Hepatocyte (in vitro differentiated cells): ENCODE measurements at regions not wholly inside any gene's neighbourhood (a gene's known extent, or its start where the extent isn't known, plus 50 kb on each side); places are given as distances from the start of the nearest gene placed in this dataset.
A peak's percentile ranks its signal among the peaks of the same experiment; 100 is the strongest.

Experiments used
- DNase-seq: peaks from one replicate; pipeline ENCODE4 v3.0.0-alpha.2; 2016; ENCODE audit warnings: low spot score
- H2AFZ ChIP-seq: fragments of 200-600 bp; sonication (generic); 2 replicates; pipeline ENCODE4 v1.6.0; 2016; ENCODE audit warnings: antibody characterized with exemption, mild to moderate bottlenecking
- H3K27ac ChIP-seq: fragments of 200-600 bp; sonication (generic); 2 replicates; pipeline ENCODE4 v1.5.1; 2016; ENCODE audit warnings: mild to moderate bottlenecking
- H3K27me3 ChIP-seq: fragments of 200-600 bp; sonication (generic); 2 replicates; pipeline ENCODE4 v1.6.1; 2016
- H3K36me3 ChIP-seq: fragments of 200-600 bp; sonication (generic); replicated peaks from 2 replicates; pipeline ENCODE4 v1.5.1; 2016; ENCODE audit warnings: low read depth; ENCODE audit not compliant: insufficient read depth
- H3K4me1 ChIP-seq: fragments of 200-600 bp; sonication (generic); 2 replicates; pipeline ENCODE4 v1.5.1; 2016; ENCODE audit warnings: mild to moderate bottlenecking, moderate library complexity; ENCODE audit not compliant: insufficient read depth
- H3K4me2 ChIP-seq: fragments of 200-600 bp; sonication (generic); 2 replicates; pipeline ENCODE4 v1.6.0; 2016
- H3K4me3 ChIP-seq: fragments of 200-600 bp; sonication (generic); 2 replicates; pipeline ENCODE4 v1.5.1; 2016; ENCODE audit warnings: mild to moderate bottlenecking
- H3K79me2 ChIP-seq: fragments of 200-600 bp; sonication (generic); 2 replicates; pipeline ENCODE4 v1.6.0; 2017; ENCODE audit warnings: mild to moderate bottlenecking
- H3K9me2 ChIP-seq: fragments of 200-600 bp; sonication (generic); replicated peaks from 2 replicates; pipeline ENCODE4 v1.6.0; 2017; ENCODE audit warnings: mild to moderate bottlenecking; ENCODE audit not compliant: insufficient read depth
- H3K9me3 ChIP-seq: fragments of 200-600 bp; sonication (generic); 2 replicates; pipeline ENCODE4 v1.5.1; 2016; ENCODE audit warnings: low read depth, mild to moderate bottlenecking
- H4K20me1 ChIP-seq: fragments of 200-600 bp; sonication (generic); 2 replicates; pipeline ENCODE4 v1.6.0; 2016; ENCODE audit warnings: mild to moderate bottlenecking; ENCODE audit not compliant: insufficient read depth, poor library complexity, severe bottlenecking
- EZH2 ChIP-seq: fragments of 200-600 bp; sonication (generic); IDR thresholded peaks from 2 replicates; pipeline ENCODE4 v1.6.1; 2016; ENCODE audit warnings: antibody characterized with exemption, mild to moderate bottlenecking, borderline replicate concordance
- EZH2phosphoT487 ChIP-seq: fragments of 200-600 bp; sonication (generic); IDR thresholded peaks from one replicate; pipeline ENCODE4 v1.6.1; 2018; ENCODE audit warnings: antibody characterized with exemption, mild to moderate bottlenecking, low read depth, moderate library complexity; ENCODE audit not compliant: unreplicated experiment, severe bottlenecking
- WGBS: methylation state at CpG from one replicate; pipeline ENCODE4 v1.1.6; 2016; ENCODE audit warnings: low lambda C conversion rate; ENCODE audit errors: missing lambda C conversion rate; 5-methylcytosine and 5-hydroxymethylcytosine counted together
- TF ChIP-seq, protein P1 (sequence below): fragments of 200-600 bp; sonication (generic); IDR thresholded peaks from 2 replicates; pipeline ENCODE4 v1.5.1; 2016; ENCODE audit warnings: antibody characterized with exemption, mild to moderate bottlenecking; ENCODE audit not compliant: poor library complexity

DNA sequence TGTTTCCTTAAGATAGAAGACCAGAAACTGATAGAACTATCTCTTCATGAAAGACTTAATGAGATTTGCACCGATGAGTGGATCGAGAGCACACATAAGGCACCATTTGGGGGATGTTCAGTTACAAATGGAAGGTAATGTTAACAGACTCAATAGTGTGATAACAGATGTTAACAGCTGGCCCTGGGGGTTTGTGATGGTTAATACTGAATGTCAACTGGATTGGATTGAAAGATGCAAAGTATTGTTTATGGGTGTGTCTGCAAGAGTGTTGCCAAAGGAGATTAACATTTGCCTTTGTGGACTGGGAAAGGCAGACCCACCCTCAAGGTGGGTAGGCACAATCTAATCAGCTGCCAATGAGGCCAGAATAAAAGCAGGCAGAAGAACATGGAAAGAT lies 130.5 kb upstream of the DGKB start:
- Histone ChIP-seq H3K4me2 (no peak overlapping the region), H3K36me3 (no peaks in the 10 kb centered on the region), H4K20me1 (no peaks in the 10 kb centered on the region), H3K4me3 (no peak overlapping the region), H3K27ac (no peak overlapping the region), H3K27me3 (no peaks in the 10 kb centered on the region), H3K9me2 (no peaks in the 10 kb centered on the region), H3K79me2 (no peaks in the 10 kb centered on the region), H3K9me3 (no peaks in the 10 kb centered on the region), H2AFZ (no peak overlapping the region), H3K4me1 (no peaks in the 10 kb centered on the region)
- TF ChIP-seq, protein P1, sequence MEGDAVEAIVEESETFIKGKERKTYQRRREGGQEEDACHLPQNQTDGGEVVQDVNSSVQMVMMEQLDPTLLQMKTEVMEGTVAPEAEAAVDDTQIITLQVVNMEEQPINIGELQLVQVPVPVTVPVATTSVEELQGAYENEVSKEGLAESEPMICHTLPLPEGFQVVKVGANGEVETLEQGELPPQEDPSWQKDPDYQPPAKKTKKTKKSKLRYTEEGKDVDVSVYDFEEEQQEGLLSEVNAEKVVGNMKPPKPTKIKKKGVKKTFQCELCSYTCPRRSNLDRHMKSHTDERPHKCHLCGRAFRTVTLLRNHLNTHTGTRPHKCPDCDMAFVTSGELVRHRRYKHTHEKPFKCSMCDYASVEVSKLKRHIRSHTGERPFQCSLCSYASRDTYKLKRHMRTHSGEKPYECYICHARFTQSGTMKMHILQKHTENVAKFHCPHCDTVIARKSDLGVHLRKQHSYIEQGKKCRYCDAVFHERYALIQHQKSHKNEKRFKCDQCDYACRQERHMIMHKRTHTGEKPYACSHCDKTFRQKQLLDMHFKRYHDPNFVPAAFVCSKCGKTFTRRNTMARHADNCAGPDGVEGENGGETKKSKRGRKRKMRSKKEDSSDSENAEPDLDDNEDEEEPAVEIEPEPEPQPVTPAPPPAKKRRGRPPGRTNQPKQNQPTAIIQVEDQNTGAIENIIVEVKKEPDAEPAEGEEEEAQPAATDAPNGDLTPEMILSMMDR: no peak
- TF ChIP-seq EZH2 (no peak), EZH2phosphoT487 (no peak)
- 98% methylated on average over 2 of the region's 2 CpGs for WGBS
- no peak for DNase-seq

DNA sequence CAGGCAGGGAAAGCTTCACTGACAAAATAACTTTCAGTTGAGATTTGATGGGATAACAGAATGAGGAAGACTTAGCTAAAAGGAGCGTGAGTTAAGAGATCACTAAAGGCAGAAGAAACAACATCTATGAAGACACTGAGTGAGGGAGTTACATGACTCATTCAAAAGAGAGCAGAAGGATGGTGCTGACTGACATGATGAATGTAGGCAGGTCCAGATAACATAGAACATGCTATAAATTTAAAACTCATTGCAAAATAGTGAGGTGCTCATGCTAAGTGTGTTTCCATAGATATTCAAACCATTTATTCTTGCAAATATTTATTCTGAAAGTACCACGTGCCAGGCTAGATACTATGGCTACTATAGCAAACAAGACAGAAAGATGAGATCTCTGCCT lies 116.4 kb upstream of the DGKB start:
- H3K4me3 ChIP-seq: no peak overlapping the region
- 35% methylated on average over 2 of the region's 2 CpGs for WGBS
- DNase-seq: no peak

DNA sequence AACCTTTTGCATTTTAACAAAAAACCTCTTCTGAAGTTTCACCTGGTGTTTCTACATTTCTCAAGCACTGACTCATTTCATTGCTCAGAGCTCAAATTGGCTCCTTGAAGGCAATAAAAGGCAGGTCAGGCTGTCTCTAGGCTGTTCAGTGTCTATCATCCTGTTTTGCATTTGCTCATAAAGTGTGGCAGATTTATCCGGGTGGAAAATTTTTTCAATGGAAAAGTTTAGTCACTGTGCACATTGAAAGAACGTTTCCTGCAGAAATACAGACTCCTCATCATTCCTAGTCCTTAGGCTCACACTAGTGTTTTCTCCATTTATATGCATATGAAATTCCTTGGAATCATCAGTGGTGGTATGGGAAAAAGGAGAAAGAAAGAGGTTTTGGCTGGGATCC lies 114.2 kb upstream of the DGKB start:
- peak overlapping the region; percentile 66 for H3K4me2 ChIP-seq
- no peaks in the 10 kb centered on the region for H3K79me2 ChIP-seq
- no peaks in the 10 kb centered on the region for H3K9me2 ChIP-seq
- no peaks in the 10 kb centered on the region for H4K20me1 ChIP-seq
- H3K4me1 ChIP-seq: no peaks in the 10 kb centered on the region
- no peak overlapping the region for H3K4me3 ChIP-seq
- H3K9me3 ChIP-seq: no peaks in the 10 kb centered on the region
- 35% methylated on average over 2 of the region's 2 CpGs for WGBS
- TF ChIP-seq, protein P1: no peak
- TF ChIP-seq EZH2: no peak
- TF ChIP-seq EZH2phosphoT487: no peak
- peak; percentile 69 for DNase-seq
- peak overlapping the region; percentile 82 for H3K27ac ChIP-seq
- no peak overlapping the region for H2AFZ ChIP-seq
- H3K27me3 ChIP-seq: no peaks in the 10 kb centered on the region
- no peaks in the 10 kb centered on the region for H3K36me3 ChIP-seq

More for the DNA sequence above, 116.4 kb upstream of the DGKB start:
- Histone ChIP-seq H3K4me1 (no peaks in the 10 kb centered on the region), H2AFZ (no peak overlapping the region), H3K27me3 (no peaks in the 10 kb centered on the region), H3K9me3 (no peaks in the 10 kb centered on the region), H3K36me3 (no peaks in the 10 kb centered on the region), H3K27ac (no peak overlapping the region), H3K4me2 (no peak overlapping the region), H3K79me2 (no peaks in the 10 kb centered on the region), H4K20me1 (no peaks in the 10 kb centered on the region), H3K9me2 (no peaks in the 10 kb centered on the region)
- TF ChIP-seq, protein P1: no peak

DNA sequence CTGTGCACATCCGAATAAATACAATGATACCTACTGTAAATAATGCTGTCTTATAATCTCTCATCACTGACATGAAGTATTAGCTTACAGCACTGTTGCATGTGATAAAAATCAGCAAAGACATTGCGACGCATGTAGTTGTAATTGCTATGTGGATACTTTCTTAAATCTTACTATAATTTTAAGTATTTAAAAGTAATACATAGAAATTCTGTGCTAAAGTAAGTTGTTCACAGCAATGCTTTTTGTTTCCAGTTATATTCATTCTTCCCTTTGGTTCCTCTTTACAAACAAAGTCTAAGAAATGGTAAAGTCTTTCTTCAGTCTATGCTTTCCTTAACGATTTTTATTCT lies 113.7 kb upstream of the DGKB start:
- no peaks in the 10 kb centered on the region for H3K79me2 ChIP-seq
- H3K4me2 ChIP-seq: peak overlapping the region; percentile 66
- no peak overlapping the region for H2AFZ ChIP-seq
- no peaks in the 10 kb centered on the region for H3K27me3 ChIP-seq
- H3K9me2 ChIP-seq: no peaks in the 10 kb centered on the region
- H4K20me1 ChIP-seq: no peaks in the 10 kb centered on the region
- peak overlapping the region; percentile 57 for H3K27ac ChIP-seq
- 29% methylated on average over 4 of the region's 4 CpGs for WGBS
- TF ChIP-seq EZH2phosphoT487 (no peak), EZH2 (no peak)
- TF ChIP-seq, protein P1: no peak
- H3K9me3 ChIP-seq: no peaks in the 10 kb centered on the region
- DNase-seq: no peak
- H3K4me3 ChIP-seq: no peak overlapping the region
- H3K4me1 ChIP-seq: no peaks in the 10 kb centered on the region
- H3K36me3 ChIP-seq: no peaks in the 10 kb centered on the region
